ENCODE measurements at regions not wholly inside any gene's neighbourhood (a gene's known extent, or its start where the extent isn't known, plus 50 kb on each side); places are given as distances from the start of the nearest gene placed in this dataset.

- H3K9me3 ChIP-seq (ENCODE audit: control insufficient read depth in 3 of 3, low read length in 3 of 3) = no peaks in the 10 kb centered on the region
- H3K4me3 ChIP-seq (ENCODE audit: low read length in 3 of 3) = no peak overlapping the region
- no peak overlapping the region for H3K9ac ChIP-seq (ENCODE audit: low read depth in 1 of 3, low read length in 3 of 3)
- no peaks in the 10 kb centered on the region for H3K27me3 ChIP-seq (ENCODE audit: control insufficient read depth in 3 of 3, insufficient read depth in 3 of 3, low read length in 3 of 3)
- no peak overlapping the region for H3K27ac ChIP-seq (ENCODE audit: low read depth, low read length)
- H3K4me1 ChIP-seq (ENCODE audit: control insufficient read depth in 3 of 3, insufficient read depth in 3 of 3, low read length in 3 of 3) = peaks cover 0 to 2% (median 0%) of the 10 kb centered on the region in 3 donors
- H3K36me3 ChIP-seq (ENCODE audit: control insufficient read depth in 3 of 3, insufficient read depth in 3 of 3, low read length in 3 of 3) = no peaks in the 10 kb centered on the region
These were observed 463.6 kb upstream of the KCNMB2 start for GRCh38 chr3:178072391-178073305.

GRCh38 chr3:178073366-178073765 is 462.9 kb upstream of the KCNMB2 start:
- no peak overlapping the region for H3K27ac ChIP-seq (ENCODE audit: low read depth, low read length)
- no peaks in the 10 kb centered on the region for H3K9me3 ChIP-seq (ENCODE audit: control insufficient read depth in 3 of 3, low read length in 3 of 3)
- H3K4me3 ChIP-seq (ENCODE audit: low read length in 3 of 3) = no peak overlapping the region
- H3K4me1 ChIP-seq (ENCODE audit: control insufficient read depth in 3 of 3, insufficient read depth in 3 of 3, low read length in 3 of 3) = peaks cover 0 to 2% (median 0%) of the 10 kb centered on the region in 3 donors
- no peaks in the 10 kb centered on the region for H3K36me3 ChIP-seq (ENCODE audit: control insufficient read depth in 3 of 3, insufficient read depth in 3 of 3, low read length in 3 of 3)
- no peaks in the 10 kb centered on the region for H3K27me3 ChIP-seq (ENCODE audit: control insufficient read depth in 3 of 3, insufficient read depth in 3 of 3, low read length in 3 of 3)
- no peak overlapping the region for H3K9ac ChIP-seq (ENCODE audit: low read depth in 1 of 3, low read length in 3 of 3)

DNA sequence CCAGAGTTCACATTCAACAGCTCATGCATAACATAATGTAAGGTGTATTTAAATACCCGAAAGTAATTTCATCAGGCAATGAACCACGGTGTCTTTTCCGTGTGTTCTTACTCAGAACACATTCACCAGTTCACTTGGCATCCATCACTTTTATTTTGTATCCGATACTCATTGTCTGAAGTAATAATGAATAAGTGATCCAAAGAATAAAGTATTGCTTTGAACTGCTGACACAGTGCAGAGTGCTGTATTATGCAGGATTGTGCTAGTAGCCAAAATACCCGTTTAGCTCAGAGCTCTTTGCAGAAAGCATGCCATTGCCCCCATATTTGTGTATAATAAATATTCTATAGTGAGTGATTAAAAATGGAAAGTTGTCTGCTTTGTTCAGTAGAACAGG is 460.9 kb upstream of the KCNMB2 start:
- Histone ChIP-seq H3K27me3 (ENCODE audit: control insufficient read depth in 3 of 3, insufficient read depth in 3 of 3, low read length in 3 of 3) (no peaks in the 10 kb centered on the region), H3K9ac (ENCODE audit: low read depth in 1 of 3, low read length in 3 of 3) (no peak overlapping the region), H3K36me3 (ENCODE audit: control insufficient read depth in 3 of 3, insufficient read depth in 3 of 3, low read length in 3 of 3) (no peaks in the 10 kb centered on the region)

DNA sequence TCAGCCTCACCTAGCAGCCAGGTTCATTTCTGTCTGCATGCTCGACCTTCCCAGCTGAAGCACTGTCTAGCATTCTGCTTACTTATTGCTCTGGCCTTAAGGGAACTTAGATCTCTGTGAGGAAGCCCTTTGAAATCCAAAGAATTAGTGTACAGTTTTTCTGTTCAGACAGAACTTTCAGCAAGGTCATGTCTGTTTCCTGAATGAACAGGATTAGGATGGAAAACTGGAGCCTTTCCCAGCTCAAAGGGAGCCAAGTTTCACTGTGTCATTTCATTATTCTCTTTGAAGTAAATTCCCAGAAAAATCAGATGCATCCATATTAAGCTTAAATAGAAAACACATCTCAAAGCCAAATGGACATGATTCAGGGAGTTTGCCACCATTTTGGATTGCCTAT is 457.3 kb upstream of the KCNMB2 start:
- H3K4me3 ChIP-seq (ENCODE audit: low read length in 3 of 3) = peak overlapping the region in 1 of 3 donors; percentile 39
- no peaks in the 10 kb centered on the region for H3K36me3 ChIP-seq (ENCODE audit: control insufficient read depth in 3 of 3, insufficient read depth in 3 of 3, low read length in 3 of 3)
- H3K9ac ChIP-seq (ENCODE audit: low read depth in 1 of 3, low read length in 3 of 3) = no peak overlapping the region
- peaks cover 7 to 11% (median 9%) of the 10 kb centered on the region in 3 donors for H3K4me1 ChIP-seq (ENCODE audit: control insufficient read depth in 3 of 3, insufficient read depth in 3 of 3, low read length in 3 of 3)
- H3K27me3 ChIP-seq (ENCODE audit: control insufficient read depth in 3 of 3, insufficient read depth in 3 of 3, low read length in 3 of 3) = no peaks in the 10 kb centered on the region
- H3K27ac ChIP-seq (ENCODE audit: low read depth, low read length) = no peak overlapping the region
- H3K9me3 ChIP-seq (ENCODE audit: control insufficient read depth in 3 of 3, low read length in 3 of 3) = no peaks in the 10 kb centered on the region

More for the DNA sequence above, 460.9 kb upstream of the KCNMB2 start:
- H3K9me3 ChIP-seq (ENCODE audit: control insufficient read depth in 3 of 3, low read length in 3 of 3) = no peaks in the 10 kb centered on the region
- no peak overlapping the region for H3K4me3 ChIP-seq (ENCODE audit: low read length in 3 of 3)
- no peak overlapping the region for H3K27ac ChIP-seq (ENCODE audit: low read depth, low read length)
- peaks cover 0 to 11% (median 7%) of the 10 kb centered on the region in 3 donors for H3K4me1 ChIP-seq (ENCODE audit: control insufficient read depth in 3 of 3, insufficient read depth in 3 of 3, low read length in 3 of 3)

GRCh38 chr3:178079966-178080365 is 456.3 kb upstream of the KCNMB2 start:
- Histone ChIP-seq H3K27ac (ENCODE audit: low read depth, low read length) (no peak overlapping the region), H3K9ac (ENCODE audit: low read depth in 1 of 3, low read length in 3 of 3) (no peak overlapping the region), H3K4me1 (ENCODE audit: control insufficient read depth in 3 of 3, insufficient read depth in 3 of 3, low read length in 3 of 3) (peaks cover 17 to 20% (median 19%) of the 10 kb centered on the region in 3 donors), H3K9me3 (ENCODE audit: control insufficient read depth in 3 of 3, low read length in 3 of 3) (no peaks in the 10 kb centered on the region), H3K27me3 (ENCODE audit: control insufficient read depth in 3 of 3, insufficient read depth in 3 of 3, low read length in 3 of 3) (no peaks in the 10 kb centered on the region), H3K36me3 (ENCODE audit: control insufficient read depth in 3 of 3, insufficient read depth in 3 of 3, low read length in 3 of 3) (no peaks in the 10 kb centered on the region), H3K4me3 (ENCODE audit: low read length in 3 of 3) (no peak overlapping the region)

DNA sequence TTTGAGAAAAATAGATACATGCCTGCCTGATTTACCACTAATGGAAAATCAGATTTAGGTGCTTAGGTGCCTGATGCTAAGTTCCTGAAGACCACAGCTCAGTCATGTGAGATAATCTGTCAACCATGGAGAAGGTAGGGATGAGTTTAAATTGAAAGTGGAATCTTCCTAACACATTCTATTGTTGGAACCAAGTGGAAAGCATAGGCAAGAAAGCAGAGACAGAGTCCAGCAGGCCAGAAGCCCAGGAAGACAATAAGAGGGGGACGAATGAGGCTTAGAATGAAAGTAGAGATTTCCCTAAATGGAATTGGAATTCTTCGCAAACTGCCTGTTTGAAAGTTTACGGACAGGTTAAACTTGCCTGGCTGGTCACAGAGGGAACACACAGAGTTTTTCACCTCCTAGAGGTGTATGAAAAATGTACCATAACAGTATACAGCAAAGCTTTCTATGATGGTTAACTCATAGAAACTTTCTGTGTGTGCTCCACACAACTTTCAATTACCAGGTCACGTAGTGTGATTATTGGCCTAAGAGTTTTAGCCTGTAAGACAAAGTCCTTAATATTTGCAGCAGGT is 453.8 kb upstream of the KCNMB2 start:
- no peak overlapping the region for H3K9ac ChIP-seq (ENCODE audit: low read depth in 1 of 3, low read length in 3 of 3)
- no peaks in the 10 kb centered on the region for H3K9me3 ChIP-seq (ENCODE audit: control insufficient read depth in 3 of 3, low read length in 3 of 3)
- no peak overlapping the region for H3K4me3 ChIP-seq (ENCODE audit: low read length in 3 of 3)
- peaks cover 25 to 30% (median 26%) of the 10 kb centered on the region in 3 donors for H3K4me1 ChIP-seq (ENCODE audit: control insufficient read depth in 3 of 3, insufficient read depth in 3 of 3, low read length in 3 of 3)
- no peaks in the 10 kb centered on the region for H3K27me3 ChIP-seq (ENCODE audit: control insufficient read depth in 3 of 3, insufficient read depth in 3 of 3, low read length in 3 of 3)
- no peak overlapping the region for H3K27ac ChIP-seq (ENCODE audit: low read depth, low read length)
- H3K36me3 ChIP-seq (ENCODE audit: control insufficient read depth in 3 of 3, insufficient read depth in 3 of 3, low read length in 3 of 3) = no peaks in the 10 kb centered on the region

DNA sequence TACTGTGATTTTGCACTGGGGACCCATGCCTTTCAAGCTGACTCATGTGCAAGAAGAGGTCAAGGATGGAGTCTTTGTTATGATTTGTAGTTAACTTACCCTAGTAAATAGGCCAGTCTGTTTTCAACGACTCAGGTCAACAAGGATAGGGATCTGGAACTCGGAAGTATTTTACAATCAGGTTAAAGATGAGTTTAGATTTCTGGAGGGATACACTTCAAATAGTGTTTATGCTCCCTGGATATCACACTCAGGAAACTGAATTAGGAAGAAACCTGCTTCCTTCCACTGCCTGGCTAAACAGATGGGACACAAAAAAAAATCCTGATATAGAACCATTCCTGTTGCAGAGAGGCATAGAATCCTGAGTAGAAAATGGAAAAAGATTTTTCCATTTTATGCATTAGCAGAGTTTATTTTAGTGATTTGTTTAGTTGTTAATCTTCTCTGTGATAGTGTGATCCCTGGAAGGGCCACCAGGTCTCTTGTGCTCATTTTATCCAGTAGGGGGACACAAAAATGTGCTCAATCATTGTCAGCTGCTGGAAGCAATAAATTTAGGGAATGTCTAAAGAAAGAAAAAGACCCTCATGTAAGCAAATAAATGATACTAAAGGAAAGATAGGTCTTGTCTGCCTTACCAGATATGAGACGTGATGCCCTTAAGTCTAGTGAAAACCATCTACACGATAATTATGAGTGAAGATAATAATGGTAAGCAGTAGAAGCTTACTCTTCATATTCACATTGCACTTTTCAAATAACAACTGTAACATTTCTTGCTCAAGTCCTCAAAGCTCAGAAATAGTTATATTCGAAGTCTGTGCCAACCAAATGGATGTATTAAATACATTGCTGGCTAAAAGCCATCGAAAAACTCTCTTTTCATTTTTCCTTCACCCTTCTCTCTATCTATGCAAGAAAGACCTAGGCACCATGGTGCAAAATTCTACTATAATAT is 452.1 kb upstream of the KCNMB2 start:
- no peaks in the 10 kb centered on the region for H3K27me3 ChIP-seq (ENCODE audit: control insufficient read depth in 3 of 3, insufficient read depth in 3 of 3, low read length in 3 of 3)
- H3K4me1 ChIP-seq (ENCODE audit: control insufficient read depth in 3 of 3, insufficient read depth in 3 of 3, low read length in 3 of 3) = peaks cover 19 to 30% (median 21%) of the 10 kb centered on the region in 3 donors
- H3K27ac ChIP-seq (ENCODE audit: low read depth, low read length) = peak overlapping the region; percentile 61
- peak overlapping the region in 1 of 3 donors; percentile 17 for H3K4me3 ChIP-seq (ENCODE audit: low read length in 3 of 3)
- peak overlapping the region in 1 of 3 donors; percentile 27 for H3K9ac ChIP-seq (ENCODE audit: low read depth in 1 of 3, low read length in 3 of 3)
- H3K36me3 ChIP-seq (ENCODE audit: control insufficient read depth in 3 of 3, insufficient read depth in 3 of 3, low read length in 3 of 3) = no peaks in the 10 kb centered on the region
- no peaks in the 10 kb centered on the region for H3K9me3 ChIP-seq (ENCODE audit: control insufficient read depth in 3 of 3, low read length in 3 of 3)

DNA sequence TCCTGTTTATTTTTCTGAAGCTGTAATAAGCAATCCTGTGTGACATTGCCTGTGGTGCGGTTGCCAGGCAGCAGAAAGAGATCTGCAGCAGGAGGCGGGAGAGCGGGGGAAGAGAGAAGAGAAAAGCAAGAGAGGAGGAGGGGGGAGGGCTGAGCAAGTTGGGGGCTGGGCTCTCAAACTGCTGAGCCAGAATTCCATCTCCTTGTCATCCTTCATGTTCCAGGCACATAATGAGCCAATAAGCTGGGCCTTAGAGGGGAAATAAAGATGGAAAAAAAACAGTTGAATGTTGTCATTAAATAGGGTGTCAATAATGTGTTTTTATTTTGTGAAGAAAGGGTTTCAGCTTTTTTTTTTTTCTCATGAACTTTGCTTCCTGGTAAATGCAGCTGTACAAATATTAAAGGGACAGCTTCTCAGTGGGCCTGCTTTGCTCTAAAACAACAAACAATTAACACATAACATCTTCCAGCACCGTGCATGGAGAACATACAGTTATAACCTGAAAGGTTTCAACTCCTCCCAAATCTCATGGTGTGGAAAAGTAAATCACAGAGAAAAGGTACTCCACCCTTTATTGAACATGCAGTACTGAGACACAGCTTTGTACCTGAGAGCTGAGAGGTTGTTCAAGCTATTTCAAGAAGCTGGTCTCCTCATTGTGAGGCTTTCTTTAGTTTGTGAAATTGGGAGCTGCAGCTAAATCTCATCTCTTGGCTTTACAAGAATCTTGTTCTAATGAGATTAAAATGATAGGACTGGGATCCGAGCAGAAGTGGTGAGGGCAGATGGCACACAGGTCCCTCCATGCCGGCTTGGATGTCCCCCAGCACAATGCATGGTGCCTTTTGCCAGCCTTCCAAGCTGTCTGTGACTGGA is 451.1 kb upstream of the KCNMB2 start:
- Histone ChIP-seq H3K4me1 (ENCODE audit: control insufficient read depth in 3 of 3, insufficient read depth in 3 of 3, low read length in 3 of 3) (peaks cover 17 to 30% (median 19%) of the 10 kb centered on the region in 3 donors), H3K9ac (ENCODE audit: low read depth in 1 of 3, low read length in 3 of 3) (peak overlapping the region in 1 of 3 donors; percentile 27), H3K36me3 (ENCODE audit: control insufficient read depth in 3 of 3, insufficient read depth in 3 of 3, low read length in 3 of 3) (no peaks in the 10 kb centered on the region), H3K27ac (ENCODE audit: low read depth, low read length) (peak overlapping the region; percentile 61), H3K9me3 (ENCODE audit: control insufficient read depth in 3 of 3, low read length in 3 of 3) (no peaks in the 10 kb centered on the region), H3K27me3 (ENCODE audit: control insufficient read depth in 3 of 3, insufficient read depth in 3 of 3, low read length in 3 of 3) (no peaks in the 10 kb centered on the region), H3K4me3 (ENCODE audit: low read length in 3 of 3) (peak overlapping the region in 1 of 3 donors; percentile 17)

GRCh38 chr3:178085817-178086123 is 450.5 kb upstream of the KCNMB2 start:
- Histone ChIP-seq H3K9ac (ENCODE audit: low read depth in 1 of 3, low read length in 3 of 3) (no peak overlapping the region), H3K9me3 (ENCODE audit: control insufficient read depth in 3 of 3, low read length in 3 of 3) (no peaks in the 10 kb centered on the region), H3K27me3 (ENCODE audit: control insufficient read depth in 3 of 3, insufficient read depth in 3 of 3, low read length in 3 of 3) (no peaks in the 10 kb centered on the region), H3K4me3 (ENCODE audit: low read length in 3 of 3) (no peak overlapping the region), H3K4me1 (ENCODE audit: control insufficient read depth in 3 of 3, insufficient read depth in 3 of 3, low read length in 3 of 3) (peaks cover 17 to 30% (median 17%) of the 10 kb centered on the region in 3 donors), H3K27ac (ENCODE audit: low read depth, low read length) (peak overlapping the region; percentile 3), H3K36me3 (ENCODE audit: control insufficient read depth in 3 of 3, insufficient read depth in 3 of 3, low read length in 3 of 3) (no peaks in the 10 kb centered on the region)

Data from skeletal muscle tissue (tissue), 3 donors.